HepG2 (cell line): ENCODE measurements at regions not wholly inside any gene's neighbourhood (a gene's known extent, or its start where the extent isn't known, plus 50 kb on each side); places are given as distances from the start of the nearest gene placed in this dataset.

Source experiments
- BRCA1 ChIP-seq: sonication (generic); formaldehyde crosslinking; IDR thresholded peaks from 2 replicates; pipeline ENCODE4 v1.4.0; 2020; ENCODE audit warnings: missing genetic modification reagents
- CEBPG ChIP-seq: IDR thresholded peaks from 2 replicates; pipeline ENCODE4 v1.6.1; 2016
- CTCF ChIP-seq: sonication (generic); formaldehyde crosslinking; IDR thresholded peaks from 2 replicates; pipeline ENCODE4 v1.5.0; 2020; ENCODE audit warnings: mild to moderate bottlenecking, missing genetic modification reagents, moderate library complexity
- DPF2 ChIP-seq: sonication (generic); formaldehyde crosslinking; IDR thresholded peaks from 2 replicates; pipeline ENCODE4 v1.4.0; 2020; ENCODE audit warnings: mild to moderate bottlenecking, low read depth, missing genetic modification reagents, borderline replicate concordance
- FOXA1 ChIP-seq, 2 experiments: fragments of 450-650 bp in 1 of 2; sonication (generic) in 1 of 2; formaldehyde crosslinking in 1 of 2; IDR thresholded peaks; 2 replicates each; pipeline versions ENCODE4 v1.4.0 to v1.6.1; 2016 to 2020; ENCODE audit warnings: missing genetic modification reagents in 1 of 2
- FOXO4 ChIP-seq: sonication (generic); formaldehyde crosslinking; conservative IDR thresholded peaks from 2 replicates; pipeline ENCODE4 v1.8.1; 2023; ENCODE audit warnings: missing genetic modification reagents
- KLF6 ChIP-seq: IDR thresholded peaks from 2 replicates; pipeline ENCODE4 v1.8.0; 2016; ENCODE audit warnings: missing biosample characterization, missing genetic modification reagents
- MZF1 ChIP-seq: sonication (generic); formaldehyde crosslinking; IDR thresholded peaks from 2 replicates; pipeline ENCODE4 v1.8.1; 2023; ENCODE audit warnings: mild to moderate bottlenecking, missing genetic modification reagents, borderline replicate concordance
- PBX2 ChIP-seq: IDR thresholded peaks from 2 replicates; pipeline ENCODE4 v1.6.1; 2016; ENCODE audit warnings: control low read depth
- RFXANK ChIP-seq: IDR thresholded peaks from 2 replicates; pipeline ENCODE4 v1.6.1; 2016
- ZBTB7A ChIP-seq: sonication (generic); formaldehyde crosslinking; IDR thresholded peaks from 2 replicates; pipeline ENCODE4 v1.8.0; 2022; ENCODE audit warnings: mild to moderate bottlenecking, missing genetic modification reagents
- ZFP1 ChIP-seq: IDR thresholded peaks from 2 replicates; pipeline ENCODE4 v1.6.1; 2016
- ZHX2 ChIP-seq, 2 experiments: sonication (generic) in 1 of 2; formaldehyde crosslinking in 1 of 2; IDR thresholded peaks; 2 replicates each; pipeline versions ENCODE4 v1.6.1 to v1.9.0; 2014 to 2022; ENCODE audit warnings: antibody characterized with exemption in 1 of 2, borderline replicate concordance in 1 of 2, inconsistent platforms in 1 of 2, low read depth in 1 of 2, missing genetic modification reagents in 1 of 2
- ZKSCAN5 ChIP-seq: sonication (generic); formaldehyde crosslinking; IDR thresholded peaks from 2 replicates; pipeline ENCODE4 v1.5.1; 2020; ENCODE audit warnings: mild to moderate bottlenecking, missing genetic modification reagents
- ZNF12 ChIP-seq: sonication (generic); formaldehyde crosslinking; IDR thresholded peaks from 2 replicates; pipeline ENCODE4 v1.5.0; 2020; ENCODE audit warnings: missing genetic modification reagents
- ZNF160 ChIP-seq: sonication (generic); formaldehyde crosslinking; IDR thresholded peaks from 2 replicates; pipeline ENCODE4 v1.8.0; 2022; ENCODE audit warnings: mild to moderate bottlenecking, inconsistent platforms, missing genetic modification reagents
- ZNF350 ChIP-seq: sonication (generic); formaldehyde crosslinking; IDR thresholded peaks from 2 replicates; pipeline ENCODE4 v1.4.0; 2020; ENCODE audit warnings: mild to moderate bottlenecking, low read depth, missing genetic modification reagents, borderline replicate concordance
- ZNF414 ChIP-seq: sonication (generic); formaldehyde crosslinking; IDR thresholded peaks from 2 replicates; pipeline ENCODE4 v1.5.0; 2020; ENCODE audit warnings: missing genetic modification reagents

GRCh38 chr16:21524068-21524751 lies 75.2 kb upstream of the METTL9 start (continued):
- TF ChIP-seq ZHX2 (IDR thresholded peaks at IDR 0.05; ENCODE audit: low read depth): 0 out of 2 replicates have a peak, but pooled peaks have one; percentile 10
- no peak for TF ChIP-seq ZHX2 (CRISPR knock-in tag; IDR thresholded peaks at IDR 0.05; ENCODE audit: borderline replicate concordance)
- TF ChIP-seq ZFP1 (CRISPR knock-in tag): 0 out of 2 replicates have a peak, but pooled peaks have one; percentile 19
- TF ChIP-seq FOXO4 (CRISPR knock-in tag): no peak
- no peak for TF ChIP-seq KLF6 (CRISPR knock-in tag)
- no peak for TF ChIP-seq ZKSCAN5
- 0 out of 2 replicates have a peak, but pooled peaks have one; percentile 3 for TF ChIP-seq ZNF350 (CRISPR knock-in tag)
- no peak for TF ChIP-seq CTCF (CRISPR knock-in tag)
- peak; percentile 87 for TF ChIP-seq ZNF12
- no peak for TF ChIP-seq BRCA1 (CRISPR knock-in tag)
- TF ChIP-seq FOXA1 (IDR thresholded peaks at IDR 0.05): no peak
- TF ChIP-seq FOXA1 (CRISPR knock-in tag; IDR thresholded peaks at IDR 0.05): 0 out of 2 replicates have a peak, but pooled peaks have one; percentile 2
- 0 out of 2 replicates have a peak, but pooled peaks have one; percentile 53 for TF ChIP-seq MZF1
- TF ChIP-seq DPF2 (CRISPR knock-in tag): no peak
- no peak; the same call in 1 of the 2 replicates for TF ChIP-seq ZBTB7A
- 0 out of 2 replicates have a peak, but pooled peaks have one; percentile 63 for TF ChIP-seq ZNF414 (CRISPR knock-in tag)
- TF ChIP-seq CEBPG (CRISPR knock-in tag): 0 out of 2 replicates have a peak, but pooled peaks have one; percentile 18
- 0 out of 2 replicates have a peak, but pooled peaks have one; percentile 16 for TF ChIP-seq ZNF160 (CRISPR knock-in tag)
- TF ChIP-seq RFXANK (CRISPR knock-in tag): no peak; the same call in 1 of the 2 replicates
- 0 out of 2 replicates have a peak, but pooled peaks have one; percentile 43 for TF ChIP-seq PBX2 (CRISPR knock-in tag)
